HG03280 (cell line): ENCODE measurements at regions not wholly inside any gene's neighbourhood (a gene's known extent, or its start where the extent isn't known, plus 50 kb on each side); places are given as distances from the start of the nearest gene placed in this dataset.
"Not testable (repeated sequence)": the region's sequence is repeated elsewhere in the genome, so short reads cannot be mapped to it uniquely, and the experiment has no call there.

Experiments
- ATAC-seq: cut with Tn5 transposase; IDR thresholded peaks from one replicate; pipeline ENCODE4 v1.9.1; 2021; ENCODE audit warnings: mild to moderate bottlenecking, moderate library complexity; ENCODE audit not compliant: unreplicated experiment

DNA sequence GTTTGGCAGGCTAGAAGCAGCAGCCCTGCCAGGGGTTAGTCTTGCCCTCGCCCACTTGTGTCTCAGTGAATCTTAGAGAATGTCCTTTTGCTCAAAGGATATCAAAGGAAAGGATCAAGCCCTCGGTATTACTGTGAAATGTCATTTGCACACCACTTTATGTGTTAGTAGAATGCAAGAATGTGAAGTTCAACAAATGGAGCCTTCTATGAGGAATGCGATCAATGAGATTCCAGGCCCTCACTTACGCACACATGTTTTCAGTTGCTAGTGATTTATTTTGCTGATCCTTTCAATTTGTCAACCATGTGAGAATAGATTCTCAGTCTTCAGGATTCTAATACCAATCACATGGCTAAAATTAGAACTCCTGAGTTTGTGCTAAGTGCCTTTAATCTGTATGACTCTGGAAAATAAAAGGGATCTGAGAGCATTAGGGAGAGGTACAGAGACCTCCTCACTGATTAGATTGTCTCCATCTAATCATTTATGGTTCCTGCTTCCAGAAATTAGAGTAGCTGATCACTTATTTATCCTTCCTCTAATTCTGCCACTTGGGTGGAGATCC lies 123.0 kb upstream of the SP4 start:
- no peak for ATAC-seq

DNA sequence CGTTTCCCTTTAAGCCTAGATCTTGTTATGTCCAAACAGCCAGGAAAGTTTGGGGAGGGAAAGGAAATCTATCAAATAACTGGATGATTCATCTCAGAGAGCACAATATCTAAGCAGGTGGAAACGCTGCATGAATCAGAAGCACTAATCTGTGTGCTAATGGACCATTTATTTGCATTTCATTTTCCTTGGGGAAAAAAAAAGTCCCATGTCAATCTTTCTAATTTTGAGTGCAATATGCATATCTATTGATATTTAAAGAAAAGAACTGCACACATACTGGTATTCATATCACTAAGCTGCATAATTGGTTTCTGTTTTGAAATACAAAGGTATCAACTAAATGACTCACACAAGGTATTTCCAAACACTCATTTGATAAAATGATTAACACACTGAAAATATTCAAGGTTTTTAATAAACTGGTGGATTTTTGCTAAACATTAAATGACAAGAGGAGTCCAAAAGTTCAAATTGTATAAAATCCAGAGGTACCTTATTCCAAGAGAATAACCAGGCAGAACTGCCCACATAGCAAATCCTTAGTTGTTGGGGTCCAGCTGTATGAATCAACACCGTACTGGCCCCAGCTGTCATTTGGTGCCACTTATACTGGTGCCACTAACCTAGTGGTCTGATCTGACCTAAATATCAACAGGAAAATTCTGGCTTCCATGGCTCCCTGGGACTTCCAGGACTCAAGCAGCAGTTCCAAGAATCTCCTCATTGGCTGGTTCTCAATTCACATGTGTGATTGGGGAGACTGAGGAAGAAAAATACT lies 122.2 kb upstream of the SP4 start:
- ATAC-seq: no peak

DNA sequence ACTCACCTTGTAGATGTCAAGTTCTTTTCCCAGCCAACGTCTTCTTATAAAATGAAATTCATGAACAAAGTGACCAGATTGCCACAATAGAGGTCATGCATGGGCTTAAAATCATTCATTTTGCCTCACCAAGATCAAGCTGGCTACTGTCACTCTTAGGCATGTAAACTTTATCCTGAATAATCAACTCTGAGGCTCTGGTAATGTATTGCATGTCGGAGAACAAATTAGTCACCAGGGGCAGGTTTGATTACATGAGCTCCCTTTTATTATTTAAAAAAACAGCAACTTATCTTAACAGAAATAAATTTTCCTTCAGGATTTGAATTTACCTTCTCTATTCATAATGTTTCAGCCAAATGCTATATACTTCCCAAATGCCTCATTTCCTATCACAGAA lies 112.9 kb upstream of the SP4 start:
- ATAC-seq: no peak

DNA sequence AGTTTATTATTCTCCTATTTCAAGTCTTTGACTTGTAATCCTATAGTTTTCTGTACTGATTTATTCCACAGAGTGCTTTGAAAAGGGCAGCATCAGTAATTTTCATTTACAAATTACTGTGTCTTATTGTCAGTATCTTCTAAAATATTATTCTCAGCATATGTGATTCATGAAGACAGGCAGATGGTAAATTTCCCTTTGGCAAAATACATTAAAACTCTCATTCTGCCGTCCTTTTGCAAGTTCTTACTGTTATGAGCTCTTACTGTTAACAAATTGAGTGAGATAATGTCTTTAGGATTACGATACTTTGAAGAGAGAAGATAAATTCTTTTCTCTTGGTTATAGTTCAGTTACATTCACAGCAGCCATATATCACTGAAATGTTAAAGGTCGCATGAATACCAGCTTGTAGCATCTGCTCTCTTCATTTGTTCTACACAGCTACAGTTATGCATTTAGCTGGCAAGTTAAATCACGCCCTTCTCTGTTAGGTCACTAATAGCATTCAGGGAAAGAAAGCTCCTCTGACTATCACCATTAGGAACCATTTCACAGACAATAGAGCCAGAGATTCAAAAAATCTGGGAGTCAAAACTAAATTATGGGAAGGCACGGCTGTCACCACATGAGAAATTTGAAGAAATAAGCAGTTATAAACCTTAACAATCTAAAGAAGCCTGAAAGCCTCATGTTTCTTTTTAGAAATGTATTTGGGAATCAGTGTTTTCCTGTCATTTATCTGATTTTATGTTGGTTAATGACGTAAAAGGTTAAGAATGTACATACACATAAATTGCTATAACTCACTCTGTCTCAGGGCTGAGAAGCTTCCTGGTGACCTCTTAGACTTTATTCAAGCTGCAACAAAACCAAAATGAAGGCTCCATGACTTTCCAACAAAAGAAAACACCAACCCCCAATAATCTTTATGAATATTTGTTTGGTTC lies 109.6 kb upstream of the SP4 start:
- ATAC-seq: no peak

DNA sequence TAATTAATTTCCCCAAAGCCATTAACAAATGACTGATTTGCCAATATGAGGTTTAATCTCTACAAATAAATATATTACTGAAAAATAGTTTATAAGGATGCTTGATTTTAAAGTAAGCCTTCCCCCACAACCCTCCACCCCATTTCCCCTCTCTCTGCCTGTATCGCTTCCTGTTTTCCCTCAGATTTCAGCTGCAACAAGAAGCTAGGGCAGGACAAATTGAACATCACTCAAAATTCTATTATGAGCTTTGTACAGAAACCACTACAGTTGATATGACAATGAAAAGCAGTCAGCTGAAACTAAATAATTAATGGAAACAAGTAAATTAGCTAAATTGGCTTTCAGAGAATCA lies 109.0 kb upstream of the SP4 start:
- ATAC-seq: no peak

DNA sequence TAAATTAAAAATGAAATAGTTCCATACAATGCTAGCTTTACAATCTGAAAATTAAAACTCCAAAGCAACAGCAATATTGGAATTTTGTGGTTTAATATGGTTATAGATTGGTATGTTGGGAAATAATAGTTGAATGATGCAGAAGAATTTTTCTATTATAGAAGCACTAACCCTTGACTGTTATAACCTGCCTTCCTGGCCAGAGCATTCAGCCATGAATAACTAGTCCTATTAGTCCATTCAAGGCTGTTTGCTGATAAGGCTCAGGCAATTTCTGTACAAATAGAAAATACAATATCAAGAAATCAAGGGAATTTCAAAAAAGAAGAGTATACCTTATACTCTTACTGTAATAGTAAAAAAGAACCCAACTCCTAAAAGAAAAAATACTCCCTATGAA lies 101.6 kb upstream of the SP4 start:
- ATAC-seq: no peak

DNA sequence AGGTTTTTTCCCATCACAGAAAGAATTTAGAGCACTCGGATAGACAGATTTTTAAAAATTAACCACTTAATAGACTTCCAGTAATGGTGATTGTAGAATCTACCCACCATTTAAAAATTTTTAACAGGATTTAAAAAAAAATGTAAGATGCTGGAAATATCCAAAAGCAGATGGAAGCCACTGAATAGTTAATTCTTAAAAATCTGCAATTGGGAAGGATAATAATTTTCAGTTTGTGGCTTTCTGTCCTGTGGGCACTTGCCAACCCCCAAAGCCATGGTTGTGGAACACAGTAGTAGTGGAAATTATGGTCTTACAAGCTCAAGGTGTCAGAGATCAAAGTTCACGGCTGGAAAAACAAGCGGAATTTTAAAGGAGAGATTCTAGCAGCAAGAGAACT lies 101.0 kb upstream of the SP4 start:
- no peak for ATAC-seq

DNA sequence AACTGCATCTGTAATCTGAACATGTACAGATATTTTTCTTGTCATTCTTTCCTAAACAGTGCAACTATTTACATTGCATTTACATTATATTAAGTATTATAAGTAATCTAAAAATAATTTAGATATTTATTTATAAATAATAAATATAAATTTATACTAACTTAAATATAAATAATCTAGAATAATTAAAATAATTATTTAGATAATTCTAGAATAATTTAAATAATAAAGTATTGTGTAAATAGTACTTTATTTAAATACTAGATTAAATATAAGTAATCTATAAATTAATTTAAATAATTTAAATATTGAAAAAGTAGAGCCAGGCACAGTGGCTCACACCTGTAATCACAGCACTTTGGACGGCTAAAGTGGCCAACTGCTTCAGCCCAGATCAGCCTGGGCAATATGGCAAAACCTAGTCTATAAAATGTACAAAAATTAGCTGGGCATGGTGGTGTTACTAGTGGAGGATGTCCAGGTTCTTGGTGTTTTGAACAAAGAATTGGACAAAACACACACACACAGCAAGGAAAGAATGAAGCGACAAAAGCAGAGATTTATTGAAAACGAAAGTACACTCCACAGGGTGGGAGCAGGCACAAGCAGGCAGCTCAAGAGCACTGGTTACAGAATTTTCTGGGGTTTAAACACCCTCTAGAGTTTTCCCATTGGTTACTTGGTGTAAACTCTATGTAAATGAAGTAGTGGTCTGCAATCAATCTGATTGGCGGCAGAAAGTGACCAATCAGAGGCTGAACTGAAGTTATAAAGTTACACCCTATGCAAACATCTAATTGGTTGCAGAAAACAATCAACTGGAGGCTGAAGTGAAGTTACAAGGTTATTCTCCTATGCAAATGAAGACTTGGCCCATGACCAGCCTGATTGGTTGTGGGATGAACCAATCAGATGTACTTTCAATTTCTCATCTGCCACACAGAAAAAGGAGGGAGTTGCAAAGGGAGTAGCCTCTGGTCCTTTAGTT lies 100.2 kb upstream of the SP4 start:
- no peak for ATAC-seq

DNA sequence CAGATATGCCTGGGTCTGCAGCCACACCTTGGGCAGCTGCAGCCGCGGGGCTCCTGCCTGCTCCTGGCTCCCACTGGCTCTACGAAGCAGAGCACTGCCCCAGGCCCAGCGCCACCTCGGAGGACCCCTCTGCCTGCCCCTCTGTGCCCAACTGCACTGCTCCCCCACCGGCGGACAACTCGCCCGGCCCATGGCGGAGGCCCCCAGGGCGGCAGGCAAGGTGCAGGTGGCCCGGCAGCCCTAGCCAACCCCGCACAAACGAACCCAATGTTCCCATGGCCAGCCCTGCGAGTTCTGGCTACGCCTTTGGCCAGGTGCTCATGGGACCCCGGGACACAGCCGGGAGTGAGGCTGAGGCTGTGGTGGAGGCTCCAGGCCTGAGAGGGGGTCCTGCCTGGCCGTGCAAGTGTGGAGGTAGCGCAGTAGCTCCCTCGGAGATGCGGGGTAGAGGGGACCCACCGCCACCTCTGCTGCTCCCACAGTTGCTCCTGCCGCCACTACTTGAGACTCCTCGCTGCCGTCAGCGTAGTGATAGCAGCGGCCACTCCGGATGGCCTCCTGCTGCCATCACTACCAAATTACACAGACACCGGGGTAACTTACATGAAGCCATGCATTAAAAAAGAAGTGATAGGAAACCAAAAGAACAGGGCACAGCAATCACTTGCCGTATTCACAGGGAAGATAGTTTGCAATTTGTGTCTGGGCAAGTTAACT lies 97.3 kb upstream of the SP4 start:
- no peak for ATAC-seq

DNA sequence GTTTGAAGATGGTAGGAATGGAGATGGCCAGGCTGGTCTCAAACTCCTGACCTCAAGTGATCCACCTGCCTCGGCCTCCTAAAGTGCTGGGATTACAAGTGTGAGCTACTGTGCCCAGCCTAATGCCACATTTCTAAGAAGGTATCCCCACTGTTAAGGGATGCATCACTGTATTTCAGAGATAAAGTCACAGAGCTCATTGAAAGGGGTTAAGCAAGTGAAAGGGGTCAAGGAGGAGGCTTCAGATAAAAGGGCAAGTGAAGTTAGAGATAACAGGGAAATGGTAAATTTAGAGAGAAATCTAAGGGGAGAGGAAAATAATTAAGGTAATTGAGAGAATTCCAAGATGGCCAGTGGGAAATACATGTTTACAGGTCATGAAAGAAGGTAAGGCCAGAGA lies 93.0 kb upstream of the SP4 start:
- ATAC-seq: no peak

DNA sequence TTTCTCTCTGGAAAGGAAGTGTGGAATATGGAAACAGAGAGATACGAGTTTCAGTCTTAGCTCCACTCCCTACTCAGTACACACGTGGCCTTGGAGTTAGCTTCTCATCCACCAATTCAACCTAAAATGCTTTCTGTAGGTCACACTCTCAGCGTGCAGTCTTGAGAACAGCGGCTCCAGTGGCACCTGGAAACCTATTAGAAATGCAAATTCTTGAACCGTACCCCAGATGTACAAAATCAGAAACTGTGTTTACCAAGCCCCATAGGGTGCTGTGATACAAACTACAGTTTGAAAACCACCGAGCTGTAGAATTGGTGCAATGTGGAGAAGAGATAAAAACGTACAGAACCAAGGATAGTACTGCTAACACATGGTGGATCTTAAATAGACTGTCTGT lies 91.1 kb upstream of the SP4 start:
- no peak for ATAC-seq

DNA sequence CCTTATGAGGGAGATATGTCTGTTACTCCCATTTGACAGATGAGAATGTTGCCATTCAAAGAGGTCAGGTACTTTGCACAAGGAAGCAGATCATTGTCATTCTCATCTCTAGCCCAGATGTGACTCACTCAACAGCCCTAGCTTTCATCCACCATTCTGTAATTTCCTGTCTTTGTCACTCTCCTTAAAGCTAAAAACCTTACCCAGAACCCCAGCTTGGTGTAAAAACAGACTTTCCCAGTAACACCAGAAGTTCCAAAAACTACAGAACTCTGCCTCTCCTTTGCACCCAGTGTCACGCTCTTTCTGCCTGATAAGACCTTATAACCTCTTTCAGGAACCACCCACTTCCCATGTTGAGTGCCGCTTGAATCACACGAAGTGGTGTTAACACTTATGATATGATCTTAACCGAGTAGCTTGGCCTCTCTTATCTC lies 89.1 kb upstream of the SP4 start:
- no peak for ATAC-seq

DNA sequence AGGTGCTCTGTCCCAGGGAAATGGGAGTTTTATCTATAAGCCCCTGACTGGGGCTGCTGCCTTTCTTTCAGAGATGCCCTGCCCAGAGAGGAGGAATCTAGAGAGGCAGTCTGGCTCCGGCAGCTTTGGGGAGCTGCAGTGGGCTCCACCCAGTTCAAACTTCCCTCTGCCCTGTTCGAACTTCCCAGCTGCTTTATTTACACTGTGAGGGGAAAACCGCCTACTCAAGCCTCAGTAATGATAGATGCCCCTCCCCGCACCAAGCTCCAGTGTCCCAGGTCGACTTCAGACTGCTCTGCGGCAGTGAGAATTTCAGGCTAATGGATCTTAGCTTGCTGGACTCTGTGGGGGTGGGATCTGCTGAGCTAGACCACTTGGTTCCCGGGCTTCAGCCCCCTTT lies 83.0 kb upstream of the SP4 start:
- not testable (repeated sequence) for ATAC-seq

DNA sequence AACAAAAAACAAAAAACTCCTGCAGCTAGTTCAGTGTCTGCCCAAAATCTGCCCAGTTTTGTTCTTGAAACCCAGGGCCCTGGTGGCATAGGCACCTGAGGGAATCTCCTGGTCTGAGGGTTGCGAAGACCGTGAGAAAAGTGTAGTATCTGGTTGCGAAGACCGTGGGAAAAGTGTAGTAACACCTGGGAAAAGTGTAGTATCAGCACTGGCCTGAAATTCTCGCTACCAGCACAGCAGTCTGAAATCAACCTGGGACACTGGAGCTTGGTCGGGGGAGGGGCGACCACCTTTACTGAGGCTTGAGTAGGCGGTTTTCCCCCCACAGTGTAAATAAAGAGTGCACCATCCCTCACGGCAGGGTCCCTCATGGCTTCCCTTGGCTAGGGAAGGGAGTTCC lies 82.5 kb upstream of the SP4 start:
- no peak for ATAC-seq

DNA sequence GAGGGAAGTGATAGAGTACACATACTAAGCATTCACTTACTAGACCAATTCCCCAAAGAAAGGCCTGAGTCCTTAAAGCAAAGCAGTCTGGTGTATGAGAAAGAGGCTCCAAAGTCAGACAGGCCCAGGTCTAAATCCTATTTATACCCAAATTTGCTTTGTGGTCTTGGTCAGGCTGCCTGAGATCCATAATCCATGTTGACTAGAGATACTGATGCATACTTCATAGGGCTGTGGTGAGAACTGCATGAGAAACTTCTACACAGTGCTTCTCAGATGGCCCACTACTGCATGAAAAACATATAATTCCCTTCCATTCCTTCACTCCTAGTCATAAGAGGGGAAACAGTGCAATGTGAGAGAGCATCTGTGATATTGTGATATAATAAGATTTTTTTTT lies 81.6 kb upstream of the SP4 start:
- ATAC-seq: no peak

DNA sequence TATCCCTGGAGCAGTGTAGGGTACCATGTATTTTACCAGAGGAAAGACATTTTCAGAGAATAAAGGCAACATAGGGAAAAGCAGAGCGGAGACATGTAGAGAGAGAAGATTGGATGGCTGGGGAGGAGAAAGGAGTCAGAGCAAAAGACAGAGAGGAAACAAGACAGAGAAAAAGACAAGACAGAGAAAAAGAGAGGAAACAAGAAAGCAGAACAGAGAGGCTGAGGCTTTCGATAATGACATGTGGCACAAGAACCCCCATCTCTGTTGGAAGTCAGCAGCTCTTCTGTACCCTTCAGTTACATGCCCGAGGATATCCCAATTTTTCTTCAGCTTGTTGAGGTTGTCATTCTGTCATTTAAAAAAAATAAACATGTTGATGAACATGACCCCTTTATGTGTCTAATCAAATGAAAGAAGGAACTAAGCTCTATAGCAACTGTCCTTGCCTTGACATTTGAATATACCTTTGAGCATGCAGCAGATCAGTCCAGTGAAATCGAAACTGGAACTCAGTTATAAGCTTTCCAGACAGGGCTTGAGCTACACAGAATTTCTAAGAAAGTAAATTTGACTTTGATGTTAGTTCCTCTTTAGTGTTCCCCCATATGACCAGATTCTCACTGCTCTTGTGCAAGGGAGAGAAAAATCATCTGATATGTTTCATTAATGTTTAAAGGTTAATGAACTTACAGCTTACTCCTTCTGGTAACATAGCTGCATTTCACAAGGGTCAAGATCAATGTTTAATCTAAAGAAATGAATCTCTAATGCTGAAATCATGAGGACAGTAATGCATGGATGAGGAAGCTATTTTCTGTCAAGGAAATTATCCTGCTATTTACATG lies 75.1 kb upstream of the SP4 start:
- peak; percentile 80 for ATAC-seq

DNA sequence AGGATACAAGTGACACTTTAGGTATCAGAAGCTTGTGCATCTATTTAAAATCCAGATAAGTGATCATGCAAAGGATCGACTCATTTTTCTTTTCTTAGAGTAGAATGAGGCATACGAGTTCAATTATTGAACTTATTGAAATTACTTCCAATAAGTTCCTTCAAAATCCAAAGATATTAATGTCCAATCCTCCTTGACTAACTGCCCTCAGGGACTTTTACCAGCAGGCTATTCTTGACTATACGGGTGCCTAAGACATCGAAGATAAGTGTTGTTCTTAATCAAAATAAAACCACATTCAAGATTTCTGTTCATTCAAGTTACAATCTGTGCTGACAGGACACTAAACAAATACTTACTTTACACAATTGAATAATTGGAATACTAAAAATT lies 74.5 kb upstream of the SP4 start:
- no peak for ATAC-seq

DNA sequence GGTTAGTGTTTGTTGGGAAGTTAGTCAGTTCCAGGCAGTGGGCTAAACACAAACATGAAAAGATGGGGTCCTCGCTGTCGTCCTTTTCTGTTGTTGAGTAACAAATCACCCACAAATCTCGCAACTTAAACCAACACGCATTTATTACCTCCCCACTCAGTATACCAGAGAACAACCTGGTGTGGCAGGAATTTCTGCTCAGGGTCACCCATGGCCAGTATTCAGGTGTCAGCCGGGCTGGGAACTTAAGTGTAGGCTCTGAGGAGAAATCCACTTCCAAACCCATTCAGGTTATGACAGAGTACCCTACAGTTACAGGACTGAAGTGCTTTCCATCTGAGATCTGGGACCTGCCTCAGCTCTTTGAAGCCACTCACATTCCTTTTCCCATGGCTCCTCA lies 73.6 kb upstream of the SP4 start:
- no peak for ATAC-seq

DNA sequence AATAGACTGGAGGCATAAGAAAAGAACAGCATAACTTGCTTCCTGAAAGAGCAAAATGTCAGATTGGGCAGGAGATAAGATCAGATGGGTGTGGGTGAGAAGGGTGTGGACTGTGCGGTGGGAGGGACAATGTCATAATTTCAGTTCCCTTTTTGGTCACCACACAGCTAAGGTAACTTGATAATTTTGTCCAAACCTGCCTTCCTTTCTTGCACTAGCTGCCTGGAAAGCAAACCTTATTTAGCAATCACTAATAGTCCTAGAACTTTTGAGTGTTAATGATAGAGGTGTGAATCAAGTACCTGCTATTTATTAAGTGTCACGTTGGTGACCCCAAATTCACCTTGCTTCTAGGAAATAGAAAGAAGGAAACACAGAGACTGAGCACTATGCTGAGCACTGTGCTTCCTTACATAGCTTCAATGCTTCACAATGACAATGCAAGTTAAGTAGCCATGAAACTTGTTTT lies 72.4 kb upstream of the SP4 start:
- ATAC-seq: peak; percentile 77
